ENCODE measurements at regions not wholly inside any gene's neighbourhood (a gene's known extent, or its start where the extent isn't known, plus 50 kb on each side); places are given as distances from the start of the nearest gene placed in this dataset.
A peak's percentile ranks its signal among the peaks of the same experiment; 100 is the strongest.

GRCh38 chr10:52517012-52517411 is 202.9 kb downstream of the DKK1 start:
- no TSS peak for BruUV-seq (replicated peaks)
- no peaks in the 10 kb centered on the region for H3K9me2 ChIP-seq (replicated peaks; ENCODE audit: low read length)
- ChIA-PET POLR2A (ENCODE audit: unreplicated experiment) (interaction anchor here (0.8 kb wide), 1 partner anchor 22 kb away, joined by 6 read pairs; no protein-coding TSS in a partner anchor), CTCF (no interaction called here)
- TF ChIP-seq EZH2phosphoT487 (IDR thresholded peaks at IDR 0.05; ENCODE audit: borderline replicate concordance, low read length) (no peak), CTCF (conservative IDR thresholded peaks at IDR 0.05; ENCODE audit: low read depth, low read length) (no peak), EZH2 (IDR thresholded peaks at IDR 0.05; ENCODE audit: low read length, unreplicated experiment) (no peak)
- H3K9ac ChIP-seq (ENCODE audit: low read length), result no peak overlapping the region
- DNase-seq, result no peak
- H3K9me3 ChIP-seq (ENCODE audit: low read length), result peaks cover 28% of the 10 kb centered on the region
- H3F3A ChIP-seq (ENCODE audit: low read length, unreplicated experiment), result no peaks in the 10 kb centered on the region
- H3K27ac ChIP-seq (ENCODE audit: low read length), result no peak overlapping the region
- no peaks in the 10 kb centered on the region for H3K27me3 ChIP-seq (ENCODE audit: low read length)
- no peaks in the 10 kb centered on the region for H4K20me1 ChIP-seq (ENCODE audit: low read length)
- H3K36me3 ChIP-seq (ENCODE audit: low read depth, low read length), result peaks cover 7% of the 10 kb centered on the region; the same call in 1 of the 2 replicates
- no peaks in the 10 kb centered on the region for H3K79me2 ChIP-seq (ENCODE audit: low read length)
- intact Hi-C loops (cut with micrococcal nuclease), result no loop called here
- ATAC-seq, result no peak; the same call in 1 of the 2 replicates
- H3K4me2 ChIP-seq (ENCODE audit: low read length), result no peak overlapping the region
- H2AFZ ChIP-seq (ENCODE audit: low read length), result peak overlapping the region; percentile 6
- H3K4me1 ChIP-seq (ENCODE audit: insufficient read depth, low read length), result peaks cover 9% of the 10 kb centered on the region
- H3K4me3 ChIP-seq (ENCODE audit: low read length), result no peak overlapping the region

- Histone ChIP-seq H3K9me2 (replicated peaks; ENCODE audit: low read length) (no peaks in the 10 kb centered on the region), H4K20me1 (ENCODE audit: low read length) (no peaks in the 10 kb centered on the region), H3K9me3 (ENCODE audit: low read length) (no peaks in the 10 kb centered on the region), H2AFZ (ENCODE audit: low read length) (no peak overlapping the region), H3K4me3 (ENCODE audit: low read length) (no peak overlapping the region), H3K36me3 (ENCODE audit: low read depth, low read length) (no peaks in the 10 kb centered on the region), H3K9ac (ENCODE audit: low read length) (no peak overlapping the region), H3K4me1 (ENCODE audit: insufficient read depth, low read length) (peaks cover 22% of the 10 kb centered on the region), H3K4me2 (ENCODE audit: low read length) (no peak overlapping the region), H3K79me2 (ENCODE audit: low read length) (no peaks in the 10 kb centered on the region), H3F3A (ENCODE audit: low read length, unreplicated experiment) (no peaks in the 10 kb centered on the region), H3K27ac (ENCODE audit: low read length) (no peak overlapping the region), H3K27me3 (ENCODE audit: low read length) (no peaks in the 10 kb centered on the region)
- ChIA-PET POLR2A (ENCODE audit: unreplicated experiment) (interaction anchor here (0.6 kb wide), 1 partner anchor 805 kb away, joined by 5 read pairs; no protein-coding TSS in a partner anchor), CTCF (no interaction called here)
- BruUV-seq (replicated peaks), result no TSS peak
- no peak for TF ChIP-seq CTCF (conservative IDR thresholded peaks at IDR 0.05; ENCODE audit: low read depth, low read length)
- TF ChIP-seq EZH2 (IDR thresholded peaks at IDR 0.05; ENCODE audit: low read length, unreplicated experiment), result no peak
- no peak for TF ChIP-seq EZH2phosphoT487 (IDR thresholded peaks at IDR 0.05; ENCODE audit: borderline replicate concordance, low read length)
- ATAC-seq, result no peak
- no peak for DNase-seq
- intact Hi-C loops (cut with micrococcal nuclease), result no loop called here
These were observed 209.6 kb downstream of the DKK1 start for GRCh38 chr10:52523696-52524095.

GRCh38 chr10:52525761-52526160 is 211.7 kb downstream of the DKK1 start:
- CTCF ChIA-PET, result interaction anchor here (0.6 to 1.0 kb wide), 2 partner anchors 35 to 1606 kb away, joined by 4 to 5 read pairs; no protein-coding TSS in a partner anchor
- POLR2A ChIA-PET (ENCODE audit: unreplicated experiment), result no interaction called here
- peak; percentile 89 for DNase-seq
- Histone ChIP-seq H3K9me3 (ENCODE audit: low read length) (no peaks in the 10 kb centered on the region), H4K20me1 (ENCODE audit: low read length) (no peaks in the 10 kb centered on the region), H3K9ac (ENCODE audit: low read length) (no peak overlapping the region), H3F3A (ENCODE audit: low read length, unreplicated experiment) (no peaks in the 10 kb centered on the region), H2AFZ (ENCODE audit: low read length) (peak overlapping the region; percentile 0; the same call in 1 of the 2 replicates), H3K4me2 (ENCODE audit: low read length) (peak overlapping the region; percentile 26), H3K79me2 (ENCODE audit: low read length) (no peaks in the 10 kb centered on the region), H3K4me3 (ENCODE audit: low read length) (no peak overlapping the region), H3K27me3 (ENCODE audit: low read length) (no peaks in the 10 kb centered on the region), H3K36me3 (ENCODE audit: low read depth, low read length) (no peaks in the 10 kb centered on the region), H3K9me2 (replicated peaks; ENCODE audit: low read length) (no peaks in the 10 kb centered on the region), H3K27ac (ENCODE audit: low read length) (peak overlapping the region; percentile 1; the same call in 1 of the 2 replicates), H3K4me1 (ENCODE audit: insufficient read depth, low read length) (peaks cover 21% of the 10 kb centered on the region)
- intact Hi-C loops (cut with micrococcal nuclease), result loop anchor here (1.0 kb wide), 2 partner anchors 36 to 41 kb away; no protein-coding TSS in a partner anchor
- TF ChIP-seq EZH2 (IDR thresholded peaks at IDR 0.05; ENCODE audit: low read length, unreplicated experiment) (no peak), EZH2phosphoT487 (IDR thresholded peaks at IDR 0.05; ENCODE audit: borderline replicate concordance, low read length) (no peak), CTCF (conservative IDR thresholded peaks at IDR 0.05; ENCODE audit: low read depth, low read length) (no peak)
- ATAC-seq, result peak; percentile 98
- BruUV-seq (replicated peaks), result no TSS peak
